IMR-90 (cell line): ENCODE measurements at regions not wholly inside any gene's neighbourhood (a gene's known extent, or its start where the extent isn't known, plus 50 kb on each side); places are given as distances from the start of the nearest gene placed in this dataset. TPM values are rescaled to one million over a fixed set of nuclear protein-coding genes. Genes with fewer than 3 reads are reported as not detected.

Source experiments
- microRNA-seq, 2 experiments: library from miRNA; stranded (forward) in 1 of 2; unstranded in 1 of 2; fragments of 10-50 nt in 1 of 2; fragments of <30 nt in 1 of 2; gene quantifications in 1 of 2; microRNA quantifications in 1 of 2; one replicate each; pipeline versions ENCODE3 to v1.1.0; 2013 to 2020; ENCODE audit not compliant: insufficient read depth in 1 of 2, insufficient read length in 1 of 2, unreplicated experiment in 1 of 2
- small RNA-seq, 5 experiments: library from RNA; depleted of rRNA; stranded (forward); fragments of <200 nt; gene quantifications; one replicate each; pipeline ENCODE3, GENCODE V24; 2012

Small RNA genes in the stretch of these regions (microRNA-seq; reads per million reads assigned to microRNA genes)
- gene RN7SL401P (ENCODE audit: insufficient read depth, insufficient read length), result not detected

Small RNA genes in the stretch of these regions (small RNA-seq; reads per million reads assigned to genes)
- gene RN7SL401P, result 0 reads per million in 5 experiments
